ENCODE measurements at regions not wholly inside any gene's neighbourhood (a gene's known extent, or its start where the extent isn't known, plus 50 kb on each side); places are given as distances from the start of the nearest gene placed in this dataset.

GRCh38 chr22:48960980-48961660 lies 866.6 kb downstream of the BRD1 start:
- TF ChIP-seq CTCF (IDR thresholded peaks at IDR 0.05) (no peak), ZFX (IDR thresholded peaks at IDR 0.05; ENCODE audit: borderline replicate concordance) (no peak)
- no peak overlapping the region for H3K27ac ChIP-seq

- no peak overlapping the region for H3K27ac ChIP-seq
- TF ChIP-seq ZFX (IDR thresholded peaks at IDR 0.05; ENCODE audit: borderline replicate concordance) (no peak), CTCF (IDR thresholded peaks at IDR 0.05) (no peak)
Observed at GRCh38 chr22:48960576-48960975, 867.1 kb downstream of the BRD1 start.

GRCh38 chr22:48959496-48959895 lies 868.2 kb downstream of the BRD1 start:
- no peak overlapping the region for H3K27ac ChIP-seq
- TF ChIP-seq CTCF (IDR thresholded peaks at IDR 0.05) (no peak), ZFX (IDR thresholded peaks at IDR 0.05; ENCODE audit: borderline replicate concordance) (no peak)

- TF ChIP-seq CTCF (IDR thresholded peaks at IDR 0.05) (no peak), ZFX (IDR thresholded peaks at IDR 0.05; ENCODE audit: borderline replicate concordance) (no peak)
- no peak overlapping the region for H3K27ac ChIP-seq
Observed at GRCh38 chr22:48957987-48958321, 869.7 kb downstream of the BRD1 start.

- H3K27ac ChIP-seq, result no peak overlapping the region
- TF ChIP-seq ZFX (IDR thresholded peaks at IDR 0.05; ENCODE audit: borderline replicate concordance) (no peak), CTCF (IDR thresholded peaks at IDR 0.05) (no peak)
Observed at GRCh38 chr22:48957311-48957986, 870.2 kb downstream of the BRD1 start.

GRCh38 chr22:48955351-48956311 lies 872.0 kb downstream of the BRD1 start:
- no peak for TF ChIP-seq CTCF (IDR thresholded peaks at IDR 0.05)
- TF ChIP-seq ZFX (IDR thresholded peaks at IDR 0.05; ENCODE audit: borderline replicate concordance), result no peak
- H3K27ac ChIP-seq, result no peak overlapping the region
